ENCODE measurements at regions not wholly inside any gene's neighbourhood (a gene's known extent, or its start where the extent isn't known, plus 50 kb on each side); places are given as distances from the start of the nearest gene placed in this dataset.

DNA sequence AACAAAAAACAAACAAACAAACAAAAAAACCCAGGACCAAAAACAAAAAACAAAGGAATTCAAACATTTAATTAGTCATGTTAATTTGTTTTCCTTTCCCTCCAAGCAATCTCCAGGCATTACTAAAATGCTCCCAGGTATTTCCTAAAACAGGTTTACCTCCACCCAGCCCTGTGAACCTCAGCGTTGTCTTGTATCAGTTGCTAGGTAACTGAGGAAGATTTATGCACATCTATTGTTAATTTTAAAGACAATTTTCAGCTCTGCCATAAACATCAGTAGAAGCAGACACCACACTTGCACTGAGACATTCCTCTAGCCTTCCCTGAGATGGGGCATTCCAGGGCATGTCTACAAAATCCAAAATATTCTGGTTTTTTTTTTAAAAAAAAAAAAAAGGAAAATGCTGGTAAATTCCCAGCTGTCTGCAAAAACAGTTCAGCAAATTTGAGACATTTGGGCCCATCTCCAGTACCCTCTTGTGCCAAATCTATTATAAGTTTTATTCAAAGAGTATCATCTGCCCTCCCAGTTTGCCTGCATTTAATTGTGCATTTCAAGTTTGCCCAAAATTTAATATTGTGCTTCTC, 227.6 kb downstream of the ADAMTS9 start:
- no peak overlapping the region for H3K4me3 Mint-ChIP-seq
- no peaks in the 10 kb centered on the region for H4K20me1 ChIP-seq (ENCODE audit: insufficient read depth, low read length)
- H3K9me3 ChIP-seq (replicated peaks in 1 of 2; ENCODE audit: control insufficient read depth in 1 of 2, insufficient read depth in 1 of 2, low read length in 2 of 2): no peaks in the 10 kb centered on the region
- no peaks in the 10 kb centered on the region for H3K4me1 Mint-ChIP-seq
- peaks cover 5% of the 10 kb centered on the region in 3 donors for H3K27me3 Mint-ChIP-seq (ENCODE audit: low read depth in 3 of 3)
- no peak overlapping the region for H3K27ac ChIP-seq (ENCODE audit: low read depth in 1 of 2, low read length in 2 of 2)
- no peak overlapping the region for H3K4me3 ChIP-seq (replicated peaks in 1 of 3; ENCODE audit: low read depth in 2 of 3, low read length in 3 of 3)
- WGBS (ENCODE audit: insufficient coverage): no CpG with 5 or more reads among the region's 1 CpG
- peaks cover 0 to 1% (median 0%) of the 10 kb centered on the region in 7 donors for H3K9me3 Mint-ChIP-seq
- no peak overlapping the region for H3K4me2 ChIP-seq (replicated peaks; ENCODE audit: extremely low read depth, low read length, poor library complexity, severe bottlenecking)
- H3K4me1 ChIP-seq (ENCODE audit: control insufficient read depth in 1 of 2, insufficient read depth in 2 of 2, low read length in 2 of 2): no peaks in the 10 kb centered on the region
- DNase-seq: no peak
- intact Hi-C loops (cut with micrococcal nuclease): no loop called here
- TF ChIP-seq, protein P1, sequence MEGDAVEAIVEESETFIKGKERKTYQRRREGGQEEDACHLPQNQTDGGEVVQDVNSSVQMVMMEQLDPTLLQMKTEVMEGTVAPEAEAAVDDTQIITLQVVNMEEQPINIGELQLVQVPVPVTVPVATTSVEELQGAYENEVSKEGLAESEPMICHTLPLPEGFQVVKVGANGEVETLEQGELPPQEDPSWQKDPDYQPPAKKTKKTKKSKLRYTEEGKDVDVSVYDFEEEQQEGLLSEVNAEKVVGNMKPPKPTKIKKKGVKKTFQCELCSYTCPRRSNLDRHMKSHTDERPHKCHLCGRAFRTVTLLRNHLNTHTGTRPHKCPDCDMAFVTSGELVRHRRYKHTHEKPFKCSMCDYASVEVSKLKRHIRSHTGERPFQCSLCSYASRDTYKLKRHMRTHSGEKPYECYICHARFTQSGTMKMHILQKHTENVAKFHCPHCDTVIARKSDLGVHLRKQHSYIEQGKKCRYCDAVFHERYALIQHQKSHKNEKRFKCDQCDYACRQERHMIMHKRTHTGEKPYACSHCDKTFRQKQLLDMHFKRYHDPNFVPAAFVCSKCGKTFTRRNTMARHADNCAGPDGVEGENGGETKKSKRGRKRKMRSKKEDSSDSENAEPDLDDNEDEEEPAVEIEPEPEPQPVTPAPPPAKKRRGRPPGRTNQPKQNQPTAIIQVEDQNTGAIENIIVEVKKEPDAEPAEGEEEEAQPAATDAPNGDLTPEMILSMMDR (IDR thresholded peaks at IDR 0.05): no peak
- H2AFZ ChIP-seq (ENCODE audit: insufficient read depth, low read depth, low read length, poor library complexity, severe bottlenecking): no peak overlapping the region
- H3K27me3 ChIP-seq (ENCODE audit: control insufficient read depth in 2 of 2, insufficient read depth in 2 of 2, low read length in 2 of 2): peaks cover 2% of the 10 kb centered on the region in 2 donors
- no peaks in the 10 kb centered on the region for H3K36me3 Mint-ChIP-seq
- H3K79me2 ChIP-seq (ENCODE audit: insufficient read depth, low read length): no peaks in the 10 kb centered on the region
- H3K9ac ChIP-seq (ENCODE audit: insufficient read depth, low read length, poor library complexity, severe bottlenecking): no peak overlapping the region
- H3K36me3 ChIP-seq (replicated peaks in 1 of 2; ENCODE audit: control insufficient read depth in 1 of 2, insufficient read depth in 2 of 2, low read length in 2 of 2): no peaks in the 10 kb centered on the region
- no peak overlapping the region for H3K27ac Mint-ChIP-seq

DNA sequence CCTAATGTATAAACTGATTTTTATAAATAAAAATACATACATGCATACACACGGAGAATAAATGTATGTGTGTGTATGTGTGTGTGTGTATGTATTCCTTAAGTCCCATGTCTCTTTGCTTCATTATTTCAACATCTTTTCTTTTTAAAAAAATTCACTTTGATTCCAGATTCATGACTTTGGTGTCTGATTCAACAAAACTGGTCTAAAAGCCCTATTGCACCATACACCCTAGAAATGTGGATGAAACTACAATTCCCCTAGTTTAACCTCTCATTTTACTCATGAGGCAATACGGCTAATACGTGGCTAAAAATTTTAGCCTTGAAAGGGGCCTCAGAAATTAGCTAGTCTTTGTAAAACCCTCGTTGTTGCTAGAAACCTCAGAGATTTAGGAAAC, 228.1 kb downstream of the ADAMTS9 start:
- no CpG with 5 or more reads among the region's 4 CpGs for WGBS (ENCODE audit: insufficient coverage)
- Histone ChIP-seq H4K20me1 (ENCODE audit: insufficient read depth, low read length) (no peaks in the 10 kb centered on the region), H3K4me3 (replicated peaks in 1 of 3; ENCODE audit: low read depth in 2 of 3, low read length in 3 of 3) (no peak overlapping the region), H3K27ac (ENCODE audit: low read depth in 1 of 2, low read length in 2 of 2) (no peak overlapping the region), H3K27me3 (ENCODE audit: control insufficient read depth in 2 of 2, insufficient read depth in 2 of 2, low read length in 2 of 2) (peaks cover 2% of the 10 kb centered on the region in 2 donors), H2AFZ (ENCODE audit: insufficient read depth, low read depth, low read length, poor library complexity, severe bottlenecking) (no peak overlapping the region), H3K36me3 (replicated peaks in 1 of 2; ENCODE audit: control insufficient read depth in 1 of 2, insufficient read depth in 2 of 2, low read length in 2 of 2) (no peaks in the 10 kb centered on the region), H3K4me1 (ENCODE audit: control insufficient read depth in 1 of 2, insufficient read depth in 2 of 2, low read length in 2 of 2) (no peaks in the 10 kb centered on the region), H3K79me2 (ENCODE audit: insufficient read depth, low read length) (no peaks in the 10 kb centered on the region), H3K4me2 (replicated peaks; ENCODE audit: extremely low read depth, low read length, poor library complexity, severe bottlenecking) (no peak overlapping the region), H3K9me3 (replicated peaks in 1 of 2; ENCODE audit: control insufficient read depth in 1 of 2, insufficient read depth in 1 of 2, low read length in 2 of 2) (no peaks in the 10 kb centered on the region), H3K9ac (ENCODE audit: insufficient read depth, low read length, poor library complexity, severe bottlenecking) (no peak overlapping the region)
- H3K27me3 Mint-ChIP-seq (ENCODE audit: low read depth in 3 of 3): peaks cover 5% of the 10 kb centered on the region in 3 donors
- no peak overlapping the region for H3K27ac Mint-ChIP-seq
- TF ChIP-seq, protein P1 (IDR thresholded peaks at IDR 0.05): no peak
- H3K4me3 Mint-ChIP-seq: no peak overlapping the region
- intact Hi-C loops (cut with micrococcal nuclease): no loop called here
- no peaks in the 10 kb centered on the region for H3K4me1 Mint-ChIP-seq
- H3K36me3 Mint-ChIP-seq: no peaks in the 10 kb centered on the region
- DNase-seq: no peak
- peaks cover 0 to 1% (median 0%) of the 10 kb centered on the region in 7 donors for H3K9me3 Mint-ChIP-seq

Measured in CD14-positive monocyte (primary cell).